ENCODE measurements at regions not wholly inside any gene's neighbourhood (a gene's known extent, or its start where the extent isn't known, plus 50 kb on each side); places are given as distances from the start of the nearest gene placed in this dataset.

DNA sequence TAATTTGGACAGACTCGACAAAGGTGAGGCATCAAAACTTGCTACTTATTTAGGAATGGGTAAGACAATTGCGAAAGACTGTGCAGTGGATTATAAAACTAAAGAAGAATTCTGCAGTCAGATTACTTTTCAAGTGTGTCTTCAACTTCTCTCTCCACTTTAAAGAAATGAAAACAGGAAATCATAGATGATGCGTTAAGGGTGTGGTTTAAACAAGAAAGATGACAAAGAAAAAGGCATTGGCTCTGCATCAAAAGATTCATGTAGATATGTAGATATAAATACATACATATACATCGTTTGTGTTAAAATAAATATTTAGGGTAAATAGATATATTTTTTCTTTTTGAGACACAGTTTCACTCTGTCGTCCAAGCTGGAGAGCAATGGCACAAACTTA, 74.6 kb upstream of the PARP11 start:
- Histone ChIP-seq H3K9ac (no peak overlapping the region), H3K27ac (ENCODE audit: low read depth in 2 of 2, low read length in 1 of 2) (no peak overlapping the region), H2AFZ (ENCODE audit: low read depth) (no peak overlapping the region), H3K79me2 (ENCODE audit: insufficient read depth) (no peaks in the 10 kb centered on the region), H3K36me3 (replicated peaks in 1 of 2; ENCODE audit: control insufficient read depth in 1 of 2, insufficient read depth in 2 of 2, low read length in 1 of 2) (no peaks in the 10 kb centered on the region), H3K4me3 (ENCODE audit: low read depth in 2 of 2, low read length in 1 of 2) (no peak overlapping the region), H3K4me1 (ENCODE audit: control insufficient read depth in 1 of 2, insufficient read depth in 2 of 2, low read depth in 1 of 2, low read length in 1 of 2) (no peaks in the 10 kb centered on the region), H3K9me3 (no peaks in the 10 kb centered on the region), H4K20me1 (ENCODE audit: insufficient read depth) (no peaks in the 10 kb centered on the region), H3K9me2 (no peaks in the 10 kb centered on the region), H3F3A (replicated peaks; ENCODE audit: insufficient read depth) (no peaks in the 10 kb centered on the region), H3K27me3 (ENCODE audit: insufficient read depth) (peaks cover 31% of the 10 kb centered on the region; the same call in 1 of the 2 replicates), H3K4me2 (no peak overlapping the region)
- TF ChIP-seq CHD2 (IDR thresholded peaks at IDR 0.05; ENCODE audit: low read length, partially characterized antibody), result no peak
- 5% methylated on average over 5 of the region's 5 CpGs for WGBS (ENCODE audit: low lambda C conversion rate)
- CTCF ChIA-PET, result interaction anchor here (1.7 kb wide), 1 partner anchor 62 kb away, joined by 5 read pairs; no protein-coding TSS in a partner anchor
- DNase-seq, result no peak
- POLR2A ChIA-PET, result no interaction called here

DNA sequence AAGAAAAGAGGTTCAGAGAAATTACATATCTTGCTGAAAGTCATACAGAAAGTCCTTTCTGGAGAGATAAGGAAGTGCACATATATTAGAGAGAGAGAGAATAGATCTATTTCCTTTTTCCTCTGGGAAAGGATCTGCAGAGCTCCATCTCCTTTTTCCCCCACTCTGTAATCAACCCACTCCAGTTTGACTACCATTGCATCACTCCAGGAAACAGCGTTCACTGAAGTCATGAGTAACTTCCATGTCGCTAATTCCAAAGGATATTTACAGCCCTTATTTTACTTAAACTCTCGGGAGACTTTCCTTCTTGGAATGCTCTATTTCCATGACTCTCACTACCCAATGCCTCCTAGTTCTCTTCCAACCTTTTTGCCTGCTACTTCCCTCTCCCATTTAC, 72.5 kb upstream of the PARP11 start:
- H3K36me3 ChIP-seq (replicated peaks in 1 of 2; ENCODE audit: control insufficient read depth in 1 of 2, insufficient read depth in 2 of 2, low read length in 1 of 2), result no peaks in the 10 kb centered on the region
- no peak for DNase-seq
- CTCF ChIA-PET, result no interaction called here
- H3K4me3 ChIP-seq (ENCODE audit: low read depth in 2 of 2, low read length in 1 of 2), result no peak overlapping the region
- no peaks in the 10 kb centered on the region for H4K20me1 ChIP-seq (ENCODE audit: insufficient read depth)
- POLR2A ChIA-PET, result no interaction called here
- WGBS (ENCODE audit: low lambda C conversion rate), result 0% methylated on average over 3 of the region's 3 CpGs
- H3K9me3 ChIP-seq, result no peaks in the 10 kb centered on the region
- TF ChIP-seq TAF1 (IDR thresholded peaks at IDR 0.05; ENCODE audit: borderline replicate concordance, low read depth, low read length) (no peak), RXRA (IDR thresholded peaks at IDR 0.05; ENCODE audit: borderline replicate concordance, low read depth) (no peak), ELF1 (IDR thresholded peaks at IDR 0.05) (no peak), YY1 (IDR thresholded peaks at IDR 0.05; ENCODE audit: low read depth) (no peak), GATA2 (CRISPR knock-in tag; IDR thresholded peaks at IDR 0.05) (no peak), EZH2phosphoT487 (IDR thresholded peaks at IDR 0.05; ENCODE audit: borderline replicate concordance, low read depth) (no peak), SMC3 (IDR thresholded peaks at IDR 0.05; ENCODE audit: low read depth, low read length) (no peak), FOSL2 (IDR thresholded peaks at IDR 0.05; ENCODE audit: borderline replicate concordance, low read depth) (no peak), RFX5 (IDR thresholded peaks at IDR 0.05; ENCODE audit: low read length) (no peak), EP300 (IDR thresholded peaks at IDR 0.05; ENCODE audit: borderline replicate concordance in 1 of 2, low read depth in 1 of 2, low read length in 1 of 2) (no peak), TEAD4 (IDR thresholded peaks at IDR 0.05; ENCODE audit: borderline replicate concordance, insufficient read depth) (no peak), MXI1 (IDR thresholded peaks at IDR 0.05; ENCODE audit: low read depth, low read length) (no peak), FOXM1 (IDR thresholded peaks at IDR 0.05; ENCODE audit: low read depth) (no peak)
- TF ChIP-seq, protein P1, sequence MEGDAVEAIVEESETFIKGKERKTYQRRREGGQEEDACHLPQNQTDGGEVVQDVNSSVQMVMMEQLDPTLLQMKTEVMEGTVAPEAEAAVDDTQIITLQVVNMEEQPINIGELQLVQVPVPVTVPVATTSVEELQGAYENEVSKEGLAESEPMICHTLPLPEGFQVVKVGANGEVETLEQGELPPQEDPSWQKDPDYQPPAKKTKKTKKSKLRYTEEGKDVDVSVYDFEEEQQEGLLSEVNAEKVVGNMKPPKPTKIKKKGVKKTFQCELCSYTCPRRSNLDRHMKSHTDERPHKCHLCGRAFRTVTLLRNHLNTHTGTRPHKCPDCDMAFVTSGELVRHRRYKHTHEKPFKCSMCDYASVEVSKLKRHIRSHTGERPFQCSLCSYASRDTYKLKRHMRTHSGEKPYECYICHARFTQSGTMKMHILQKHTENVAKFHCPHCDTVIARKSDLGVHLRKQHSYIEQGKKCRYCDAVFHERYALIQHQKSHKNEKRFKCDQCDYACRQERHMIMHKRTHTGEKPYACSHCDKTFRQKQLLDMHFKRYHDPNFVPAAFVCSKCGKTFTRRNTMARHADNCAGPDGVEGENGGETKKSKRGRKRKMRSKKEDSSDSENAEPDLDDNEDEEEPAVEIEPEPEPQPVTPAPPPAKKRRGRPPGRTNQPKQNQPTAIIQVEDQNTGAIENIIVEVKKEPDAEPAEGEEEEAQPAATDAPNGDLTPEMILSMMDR (IDR thresholded peaks at IDR 0.05), result no peak
- TF ChIP-seq, protein P2, sequence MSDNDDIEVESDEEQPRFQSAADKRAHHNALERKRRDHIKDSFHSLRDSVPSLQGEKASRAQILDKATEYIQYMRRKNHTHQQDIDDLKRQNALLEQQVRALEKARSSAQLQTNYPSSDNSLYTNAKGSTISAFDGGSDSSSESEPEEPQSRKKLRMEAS (IDR thresholded peaks at IDR 0.05; ENCODE audit: low read depth), result no peak
- TF ChIP-seq, protein P3, sequence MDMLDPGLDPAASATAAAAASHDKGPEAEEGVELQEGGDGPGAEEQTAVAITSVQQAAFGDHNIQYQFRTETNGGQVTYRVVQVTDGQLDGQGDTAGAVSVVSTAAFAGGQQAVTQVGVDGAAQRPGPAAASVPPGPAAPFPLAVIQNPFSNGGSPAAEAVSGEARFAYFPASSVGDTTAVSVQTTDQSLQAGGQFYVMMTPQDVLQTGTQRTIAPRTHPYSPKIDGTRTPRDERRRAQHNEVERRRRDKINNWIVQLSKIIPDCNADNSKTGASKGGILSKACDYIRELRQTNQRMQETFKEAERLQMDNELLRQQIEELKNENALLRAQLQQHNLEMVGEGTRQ (IDR thresholded peaks at IDR 0.05; ENCODE audit: borderline replicate concordance, low read depth, low read length), result no peak
- TF ChIP-seq, protein P4, sequence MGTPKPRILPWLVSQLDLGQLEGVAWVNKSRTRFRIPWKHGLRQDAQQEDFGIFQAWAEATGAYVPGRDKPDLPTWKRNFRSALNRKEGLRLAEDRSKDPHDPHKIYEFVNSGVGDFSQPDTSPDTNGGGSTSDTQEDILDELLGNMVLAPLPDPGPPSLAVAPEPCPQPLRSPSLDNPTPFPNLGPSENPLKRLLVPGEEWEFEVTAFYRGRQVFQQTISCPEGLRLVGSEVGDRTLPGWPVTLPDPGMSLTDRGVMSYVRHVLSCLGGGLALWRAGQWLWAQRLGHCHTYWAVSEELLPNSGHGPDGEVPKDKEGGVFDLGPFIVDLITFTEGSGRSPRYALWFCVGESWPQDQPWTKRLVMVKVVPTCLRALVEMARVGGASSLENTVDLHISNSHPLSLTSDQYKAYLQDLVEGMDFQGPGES (IDR thresholded peaks at IDR 0.05; ENCODE audit: low read depth, low read length), result no peak
- TF ChIP-seq, protein P5, sequence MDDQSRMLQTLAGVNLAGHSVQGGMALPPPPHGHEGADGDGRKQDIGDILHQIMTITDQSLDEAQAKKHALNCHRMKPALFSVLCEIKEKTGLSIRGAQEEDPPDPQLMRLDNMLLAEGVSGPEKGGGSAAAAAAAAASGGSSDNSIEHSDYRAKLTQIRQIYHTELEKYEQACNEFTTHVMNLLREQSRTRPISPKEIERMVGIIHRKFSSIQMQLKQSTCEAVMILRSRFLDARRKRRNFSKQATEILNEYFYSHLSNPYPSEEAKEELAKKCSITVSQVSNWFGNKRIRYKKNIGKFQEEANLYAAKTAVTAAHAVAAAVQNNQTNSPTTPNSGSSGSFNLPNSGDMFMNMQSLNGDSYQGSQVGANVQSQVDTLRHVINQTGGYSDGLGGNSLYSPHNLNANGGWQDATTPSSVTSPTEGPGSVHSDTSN (IDR thresholded peaks at IDR 0.05), result no peak
- TF ChIP-seq, protein P6, sequence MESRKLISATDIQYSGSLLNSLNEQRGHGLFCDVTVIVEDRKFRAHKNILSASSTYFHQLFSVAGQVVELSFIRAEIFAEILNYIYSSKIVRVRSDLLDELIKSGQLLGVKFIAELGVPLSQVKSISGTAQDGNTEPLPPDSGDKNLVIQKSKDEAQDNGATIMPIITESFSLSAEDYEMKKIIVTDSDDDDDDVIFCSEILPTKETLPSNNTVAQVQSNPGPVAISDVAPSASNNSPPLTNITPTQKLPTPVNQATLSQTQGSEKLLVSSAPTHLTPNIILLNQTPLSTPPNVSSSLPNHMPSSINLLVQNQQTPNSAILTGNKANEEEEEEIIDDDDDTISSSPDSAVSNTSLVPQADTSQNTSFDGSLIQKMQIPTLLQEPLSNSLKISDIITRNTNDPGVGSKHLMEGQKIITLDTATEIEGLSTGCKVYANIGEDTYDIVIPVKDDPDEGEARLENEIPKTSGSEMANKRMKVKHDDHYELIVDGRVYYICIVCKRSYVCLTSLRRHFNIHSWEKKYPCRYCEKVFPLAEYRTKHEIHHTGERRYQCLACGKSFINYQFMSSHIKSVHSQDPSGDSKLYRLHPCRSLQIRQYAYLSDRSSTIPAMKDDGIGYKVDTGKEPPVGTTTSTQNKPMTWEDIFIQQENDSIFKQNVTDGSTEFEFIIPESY (IDR thresholded peaks at IDR 0.05; ENCODE audit: borderline replicate concordance, low read depth), result no peak
- no peak overlapping the region for H2AFZ ChIP-seq (ENCODE audit: low read depth)
- H3K27me3 ChIP-seq (ENCODE audit: insufficient read depth), result peaks cover 16% of the 10 kb centered on the region; the same call in 1 of the 2 replicates
- H3K4me2 ChIP-seq, result no peak overlapping the region
- no peak overlapping the region for H3K27ac ChIP-seq (ENCODE audit: low read depth in 2 of 2, low read length in 1 of 2)
- H3K79me2 ChIP-seq (ENCODE audit: insufficient read depth), result no peaks in the 10 kb centered on the region
- no peaks in the 10 kb centered on the region for H3F3A ChIP-seq (replicated peaks; ENCODE audit: insufficient read depth)
- no peak overlapping the region for H3K9ac ChIP-seq
- H3K4me1 ChIP-seq (ENCODE audit: control insufficient read depth in 1 of 2, insufficient read depth in 2 of 2, low read depth in 1 of 2, low read length in 1 of 2), result no peaks in the 10 kb centered on the region
- H3K9me2 ChIP-seq, result no peaks in the 10 kb centered on the region
